Anterior cingulate cortex (tissue), 58 donors: ENCODE measurements at regions not wholly inside any gene's neighbourhood (a gene's known extent, or its start where the extent isn't known, plus 50 kb on each side); places are given as distances from the start of the nearest gene placed in this dataset.

Experiments used
- DNase-seq, 58 donors: peaks; one replicate each; lab custom pipeline; 2025; lab: John Stamatoyannopoulos, UW

DNA sequence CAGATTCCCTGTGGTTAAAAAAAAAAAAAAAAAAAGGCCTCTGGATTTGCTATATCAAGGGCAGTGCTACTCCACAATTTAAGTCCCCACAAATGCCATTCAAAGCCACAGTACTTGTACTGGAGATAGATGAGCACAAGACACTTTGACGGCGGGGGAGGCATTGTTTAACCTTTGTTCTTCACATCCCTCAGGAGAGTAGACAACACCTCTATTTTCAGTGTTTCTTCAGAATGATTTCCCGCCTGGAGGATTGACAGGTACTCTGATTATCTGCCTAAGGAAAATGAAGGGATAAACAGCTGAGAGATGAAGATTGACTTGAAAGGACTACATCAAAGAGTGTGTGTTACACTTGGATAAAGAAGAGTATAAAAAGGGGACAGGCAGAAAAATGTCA lies 58.7 kb downstream of the OTOL1 start:
- DNase-seq = no peak

GRCh38 chr3:161556533-161556932 lies 59.9 kb downstream of the OTOL1 start:
- no peak for DNase-seq

DNA sequence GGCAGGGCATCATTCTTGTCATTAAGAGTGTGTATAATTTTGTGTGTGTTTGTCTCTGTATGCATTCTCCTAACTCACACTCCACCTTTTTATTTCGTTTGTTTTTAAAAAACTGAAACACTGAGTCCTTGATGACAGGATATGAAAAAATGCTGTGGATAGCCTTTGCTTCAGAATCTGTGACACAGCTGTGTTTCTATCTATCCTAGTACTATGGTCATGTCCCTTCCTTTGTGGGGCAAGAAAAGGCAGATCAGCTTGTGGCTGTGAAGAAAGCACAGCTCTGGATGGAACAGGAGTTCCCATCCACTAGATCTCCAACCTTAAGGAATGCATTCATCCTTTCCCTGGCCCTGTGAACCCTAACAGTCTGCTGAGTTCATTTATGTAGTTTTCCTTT lies 60.3 kb downstream of the OTOL1 start:
- no peak for DNase-seq

DNA sequence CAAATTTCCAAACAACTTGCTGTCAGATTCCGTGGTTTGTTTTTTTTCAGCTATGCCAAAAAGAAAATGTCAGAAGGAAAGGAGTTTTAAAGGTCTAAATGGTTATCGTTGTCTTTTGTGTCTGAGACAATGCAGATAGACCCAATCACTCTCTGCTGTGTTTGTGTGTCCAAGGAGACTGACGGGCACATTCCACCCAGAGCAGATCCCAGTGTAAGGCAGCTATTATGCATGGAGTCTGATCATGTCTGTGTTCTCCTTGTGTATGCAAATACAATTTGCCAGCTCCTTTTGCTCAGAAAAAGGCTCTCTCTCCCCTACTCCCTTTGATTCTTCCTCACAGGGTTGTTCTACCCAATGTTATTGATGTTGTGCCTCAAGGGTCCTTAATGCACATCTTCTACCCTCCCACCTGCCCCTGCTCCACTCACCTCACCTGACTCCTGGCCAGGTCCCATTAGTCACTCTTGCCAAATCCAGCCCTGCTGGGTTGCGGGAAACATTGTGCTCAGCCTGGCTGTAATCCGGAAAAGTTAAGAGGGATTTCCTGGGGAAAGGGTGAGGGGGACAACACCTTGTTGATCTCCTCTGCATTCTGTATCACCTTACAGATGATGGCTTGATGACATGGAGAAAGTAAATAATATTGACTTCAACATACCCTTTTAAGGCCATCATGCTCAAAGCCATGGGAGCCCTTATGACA lies 61.0 kb downstream of the OTOL1 start:
- no peak for DNase-seq

DNA sequence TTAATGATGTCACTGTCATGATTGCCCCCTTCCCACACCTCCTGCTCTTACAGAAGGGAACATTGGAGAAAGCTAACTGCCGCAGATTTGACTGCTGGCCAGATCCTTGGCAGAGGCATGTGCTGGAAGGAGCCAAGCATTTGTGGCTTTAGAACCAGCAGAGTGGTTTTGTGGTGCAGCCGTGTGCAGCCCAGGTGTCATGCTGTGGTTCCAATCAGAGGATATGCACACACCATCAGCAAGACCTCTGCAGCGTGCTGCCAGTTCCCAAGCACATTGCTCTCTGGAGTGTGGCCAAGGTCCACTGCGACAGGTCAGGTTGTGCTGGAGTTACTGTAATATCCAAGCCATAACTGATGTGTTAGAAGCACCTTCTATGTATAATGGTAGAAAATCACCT lies 61.6 kb downstream of the OTOL1 start:
- peak in 4 of 58 donors; percentile 1 to 3 (median 2) for DNase-seq

GRCh38 chr3:161559177-161559998 lies 62.8 kb downstream of the OTOL1 start:
- DNase-seq = peak in 9 of 58 donors; percentile 1 to 41 (median 4)

DNA sequence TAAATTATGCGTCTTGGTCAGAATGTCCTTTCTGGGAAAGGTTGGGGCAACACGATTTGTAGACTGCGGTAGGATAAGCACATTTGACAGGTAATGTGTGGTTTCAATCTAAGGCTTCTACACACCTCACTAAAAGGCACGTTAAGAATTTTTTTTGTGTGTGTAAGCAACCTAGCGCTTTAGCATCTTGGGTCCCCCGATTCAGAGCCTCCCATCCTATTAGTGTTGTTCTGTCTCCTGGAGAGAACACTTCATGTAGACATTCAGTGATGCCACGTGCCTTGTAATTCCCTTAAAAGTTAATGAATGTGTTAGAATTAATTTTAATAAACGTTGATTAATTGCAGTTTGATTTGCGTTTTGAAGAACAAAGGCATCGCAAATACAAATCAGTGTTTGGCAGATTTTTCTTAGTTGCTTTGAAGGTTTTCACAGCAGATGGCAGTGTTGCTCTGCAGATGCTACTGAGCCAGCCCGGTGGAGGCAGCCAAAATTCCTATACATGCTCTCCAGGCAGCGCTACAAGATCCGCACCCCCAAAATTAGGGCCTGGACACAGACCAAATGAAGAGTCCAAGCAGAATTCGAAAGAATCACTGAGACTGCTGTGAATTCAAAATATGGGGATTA lies 63.5 kb downstream of the OTOL1 start:
- DNase-seq = peak in 49 of 58 donors; percentile 6 to 82 (median 32)

DNA sequence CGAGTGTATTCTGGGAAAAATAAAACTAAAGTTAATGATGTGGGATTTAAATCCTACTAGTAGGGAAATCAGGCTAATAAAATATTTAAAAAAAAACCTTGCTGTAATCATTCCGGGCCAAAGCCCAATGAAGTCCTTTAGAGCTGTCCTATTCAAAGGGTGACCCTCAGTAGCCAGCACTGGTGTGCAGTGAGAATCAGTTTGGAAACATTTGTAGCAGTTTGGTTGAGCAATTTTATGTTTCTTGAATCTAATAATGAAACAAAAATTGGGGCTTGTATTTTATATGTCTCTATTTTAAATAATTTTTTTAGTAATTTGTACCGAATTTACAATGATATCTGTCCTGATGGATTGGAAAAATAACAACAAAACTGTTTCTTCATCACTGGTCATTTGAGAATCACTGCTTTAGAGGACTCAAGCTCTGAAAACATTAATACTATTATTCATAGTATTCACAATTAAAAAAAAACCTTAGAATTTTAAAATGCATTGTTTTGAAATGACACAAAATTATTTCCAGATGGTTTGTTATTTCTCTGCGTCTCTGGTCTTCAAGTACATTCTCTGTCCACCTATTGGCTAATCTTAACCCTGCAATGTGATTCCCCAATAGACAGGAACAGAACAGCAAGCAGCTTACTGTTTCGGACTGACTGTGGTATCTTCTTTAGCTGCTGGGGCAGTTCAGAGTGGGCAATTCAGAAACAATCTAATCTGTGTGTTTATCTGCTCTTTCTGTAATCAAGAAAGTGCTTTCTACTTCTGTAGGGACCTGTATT lies 71.2 kb downstream of the OTOL1 start:
- no peak for DNase-seq

DNA sequence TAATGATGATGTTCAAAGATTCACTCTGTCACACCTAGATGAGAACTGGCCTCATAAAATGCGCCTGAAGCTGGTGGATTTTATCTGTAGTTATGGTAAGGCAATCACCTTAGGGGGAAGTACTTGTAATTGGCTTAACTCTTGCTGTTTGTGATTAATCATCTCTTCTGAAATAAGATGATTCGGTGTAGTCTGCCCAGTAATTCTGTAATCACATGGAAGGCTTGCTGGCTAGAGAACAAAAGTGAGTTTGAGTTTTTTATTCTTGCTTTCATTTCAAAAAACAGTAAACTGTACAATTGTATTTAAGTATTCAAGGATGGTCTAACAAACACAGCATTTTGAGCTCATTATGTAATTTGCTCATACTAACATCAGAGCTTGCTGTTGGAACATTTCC lies 72.1 kb downstream of the OTOL1 start:
- DNase-seq = no peak

- no peak for DNase-seq
Observed at GRCh38 chr3:161571951-161572350, 75.3 kb downstream of the OTOL1 start.

GRCh38 chr3:161573136-161573535 lies 76.5 kb downstream of the OTOL1 start:
- no peak for DNase-seq

GRCh38 chr3:161575901-161576300 lies 79.3 kb downstream of the OTOL1 start:
- no peak for DNase-seq

DNA sequence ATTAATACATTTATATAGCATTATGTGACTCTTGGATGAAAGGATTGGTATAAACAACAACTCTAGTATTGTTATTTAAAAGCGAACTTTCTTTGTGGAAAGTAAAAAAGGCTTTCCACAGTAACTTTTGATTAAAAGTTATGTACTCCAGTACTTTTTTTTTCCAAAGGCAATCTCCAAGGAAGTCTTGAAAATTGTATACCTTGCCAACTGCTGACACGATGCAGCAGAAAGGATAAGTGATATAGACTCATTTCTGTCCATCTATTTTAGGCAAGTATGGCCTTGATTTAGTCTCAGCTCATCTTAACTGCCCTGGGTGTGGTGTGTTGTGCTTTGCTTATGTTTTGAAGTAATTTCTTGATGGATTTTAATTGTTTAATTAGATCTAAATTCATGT lies 79.7 kb downstream of the OTOL1 start:
- DNase-seq = no peak

GRCh38 chr3:161576714-161577510 lies 80.3 kb downstream of the OTOL1 start:
- no peak for DNase-seq

DNA sequence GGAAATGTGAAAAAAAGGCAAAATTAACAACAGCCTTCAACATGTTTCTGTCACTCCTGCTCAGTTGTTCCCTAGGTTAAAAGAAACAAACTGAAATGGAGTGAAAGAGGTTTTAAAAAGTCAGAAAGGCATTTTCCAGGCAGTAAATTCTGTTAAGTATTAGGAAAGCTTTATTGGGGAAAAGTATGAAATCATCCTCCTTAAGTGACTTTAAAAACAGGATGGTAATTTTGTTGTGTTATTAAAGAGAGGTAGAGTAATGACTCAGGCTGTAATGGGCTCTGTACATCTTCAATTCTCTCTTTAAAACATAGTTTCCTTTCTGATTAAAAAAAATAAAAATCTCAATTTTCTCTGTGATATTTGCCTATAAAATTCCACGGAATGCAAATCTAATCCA lies 81.1 kb downstream of the OTOL1 start:
- DNase-seq = no peak

DNA sequence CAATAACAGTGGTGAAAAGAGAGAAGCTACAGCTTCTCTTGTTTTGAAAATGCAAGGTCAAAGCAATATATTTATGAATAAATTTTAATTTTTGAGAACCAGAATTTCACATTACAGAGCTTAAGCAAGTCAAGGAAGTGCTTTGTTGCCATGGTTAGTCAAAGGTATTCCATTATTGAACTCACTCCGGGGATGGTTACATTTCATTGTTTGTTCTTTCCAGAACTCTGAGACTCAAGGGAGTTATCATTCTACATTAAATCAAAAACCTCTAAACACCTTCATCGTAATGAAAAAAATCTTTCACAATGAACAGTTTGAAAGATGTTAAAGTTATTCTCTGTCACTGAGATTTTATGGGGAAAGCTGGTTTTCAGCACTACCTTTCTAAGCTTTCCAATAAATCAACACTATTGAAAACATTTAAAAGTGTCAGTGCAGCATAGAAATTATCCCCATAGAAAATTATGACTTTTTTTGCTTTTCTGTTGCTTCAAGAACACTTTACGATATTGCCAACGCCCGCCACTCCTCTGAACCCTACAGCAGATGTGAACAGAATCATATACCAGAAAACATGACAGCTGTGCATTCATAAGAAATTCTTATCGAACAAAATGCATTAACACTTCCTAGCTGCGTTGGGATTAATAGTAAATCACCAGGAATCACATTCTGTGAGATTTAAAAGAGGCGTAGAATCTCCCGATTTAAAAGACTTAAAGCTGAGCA lies 83.0 kb downstream of the OTOL1 start:
- DNase-seq = no peak

- DNase-seq = no peak
Observed at GRCh38 chr3:161585922-161586321, 89.3 kb downstream of the OTOL1 start.

DNA sequence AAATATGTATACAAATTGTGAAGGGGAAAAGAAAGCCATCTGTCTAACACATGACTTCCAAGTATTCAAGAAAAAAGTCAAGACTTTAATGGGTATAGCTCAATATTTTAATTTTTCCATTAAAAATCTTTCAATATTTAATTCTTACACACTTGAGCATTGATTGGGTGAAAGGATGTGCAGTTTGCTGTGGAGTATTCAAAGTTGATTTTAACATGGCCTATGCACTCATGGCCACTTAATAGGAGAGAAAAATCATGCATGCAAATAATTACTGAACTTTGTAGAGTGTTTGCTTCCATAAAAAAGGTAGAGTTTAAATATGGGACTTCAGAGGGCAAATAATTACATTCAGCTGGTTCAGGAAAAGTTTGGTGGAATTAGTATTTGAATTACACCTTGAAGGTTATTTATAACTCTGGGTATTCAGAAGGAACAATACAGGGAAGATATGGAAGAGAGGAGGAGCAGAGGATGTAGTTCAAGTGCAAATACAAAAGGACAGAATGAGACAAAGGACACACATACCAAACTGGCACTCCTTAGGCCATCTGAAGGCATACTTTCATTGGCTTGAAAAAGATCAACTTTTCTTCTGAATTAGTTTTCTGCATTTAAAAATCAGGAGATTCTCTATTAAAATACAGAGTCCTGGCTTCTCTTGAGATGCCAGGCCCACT lies 90.1 kb downstream of the OTOL1 start:
- no peak for DNase-seq

- DNase-seq = no peak
Observed at GRCh38 chr3:161598639-161599038, 102.0 kb downstream of the OTOL1 start.
